Spinal cord (tissue), 9 donors: ENCODE measurements at regions not wholly inside any gene's neighbourhood (a gene's known extent, or its start where the extent isn't known, plus 50 kb on each side); places are given as distances from the start of the nearest gene placed in this dataset.
"Not testable (repeated sequence)": the region's sequence is repeated elsewhere in the genome, so short reads cannot be mapped to it uniquely, and the experiment has no call there.

Source experiments
- DNase-seq, 6 donors: peaks; one replicate each; pipeline versions ENCODE4 v3.0.0 to v3.0.0-alpha.2; 2013 to 2015; ENCODE audit warnings: low spot score in 6 of 6, low read depth in 4 of 6
- H3K27ac ChIP-seq: one replicate; pipeline ENCODE4 v1.5.1; 2013; ENCODE audit warnings: low read depth, low read length, control low read depth
- H3K27me3 ChIP-seq: one replicate; pipeline ENCODE4 v1.6.1; 2013; ENCODE audit warnings: low read length; ENCODE audit not compliant: control insufficient read depth, insufficient read depth
- H3K36me3 ChIP-seq: one replicate; pipeline ENCODE4 v1.6.1; 2013; ENCODE audit warnings: low read length; ENCODE audit not compliant: control insufficient read depth, insufficient read depth
- H3K4me1 ChIP-seq: one replicate; pipeline ENCODE4 v1.6.1; 2013; ENCODE audit warnings: low read length; ENCODE audit not compliant: control insufficient read depth, insufficient read depth
- H3K4me3 ChIP-seq: one replicate; pipeline ENCODE4 v1.5.1; 2013; ENCODE audit warnings: low read depth, low read length, control low read depth
- H3K9me3 ChIP-seq: one replicate; pipeline ENCODE4 v1.6.1; 2013; ENCODE audit warnings: low read length; ENCODE audit not compliant: control insufficient read depth, insufficient read depth
- WGBS: methylation state at CpG from one replicate; pipeline ENCODE4 v1.1.5; 2013; ENCODE audit warnings: missing lambda C conversion rate; ENCODE audit not compliant: insufficient coverage; 5-methylcytosine and 5-hydroxymethylcytosine counted together
- donor health status: healthy.

DNA sequence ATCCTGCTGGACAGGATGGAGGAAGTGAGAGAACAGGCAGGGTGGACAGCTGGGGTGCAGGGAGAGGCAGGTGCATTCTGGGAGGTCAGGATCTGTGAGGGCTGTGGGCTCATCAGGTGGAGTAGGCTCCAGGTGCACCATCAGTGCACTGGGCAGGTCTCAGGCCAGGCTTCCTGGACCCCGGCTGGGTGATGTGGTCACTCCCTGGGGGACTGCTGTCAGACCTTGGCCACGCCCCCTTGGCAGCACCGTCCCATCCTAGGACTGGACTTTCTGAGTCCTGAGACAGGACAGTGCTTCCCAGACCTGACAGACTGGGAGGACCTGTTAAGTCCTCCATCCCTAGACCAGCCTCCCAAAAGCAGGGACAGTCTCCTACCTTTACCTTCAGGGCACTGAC is 626.7 kb upstream of the DEFB115 start:
- Histone ChIP-seq H3K27ac (no peak overlapping the region), H3K4me1 (no peaks in the 10 kb centered on the region), H3K4me3 (no peak overlapping the region), H3K36me3 (no peaks in the 10 kb centered on the region), H3K9me3 (peaks cover 2% of the 10 kb centered on the region), H3K27me3 (no peaks in the 10 kb centered on the region)
- WGBS, result 72% methylated on average over 3 of the region's 3 CpGs
- DNase-seq, result no peak

DNA sequence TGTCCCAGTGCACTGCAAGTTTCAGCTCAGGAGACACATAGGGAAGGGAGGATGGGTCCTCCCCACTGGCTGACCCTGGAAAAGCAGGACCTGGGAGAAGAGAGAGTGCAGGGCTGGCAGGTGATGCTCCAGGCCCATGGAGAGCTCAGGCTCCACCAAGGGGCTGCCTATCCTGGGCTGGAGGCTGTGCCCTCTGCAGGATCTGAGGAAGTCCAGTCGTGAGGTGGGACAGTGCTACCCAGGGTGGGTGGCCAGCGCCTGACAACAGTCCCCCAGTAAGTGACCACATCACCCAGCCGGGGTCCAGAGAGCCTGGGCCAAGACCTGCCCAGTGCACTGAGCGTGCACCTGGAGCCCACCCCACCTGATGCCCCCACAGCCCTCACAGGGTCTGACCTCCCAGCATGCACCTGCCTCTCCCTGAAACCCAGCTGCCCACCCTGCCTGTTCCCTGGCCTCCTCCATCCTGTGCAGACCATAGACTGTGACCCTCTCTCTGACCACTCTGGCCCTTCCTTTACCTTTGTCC is 626.1 kb upstream of the DEFB115 start:
- H3K27me3 ChIP-seq, H3K4me3 ChIP-seq, H3K9me3 ChIP-seq, H3K4me1 ChIP-seq, H3K36me3 ChIP-seq, DNase-seq, H3K27ac ChIP-seq: not testable (repeated sequence)
- 42% methylated on average over 4 of the region's 4 CpGs for WGBS

GRCh38 chr20:30632773-30633172 is 624.7 kb upstream of the DEFB115 start:
- not testable (repeated sequence) for H3K4me1 ChIP-seq, H3K36me3 ChIP-seq, DNase-seq, H3K27me3 ChIP-seq, H3K4me3 ChIP-seq, H3K9me3 ChIP-seq, H3K27ac ChIP-seq
- WGBS, result 86% methylated on average over 1 of the region's 1 CpG

DNA sequence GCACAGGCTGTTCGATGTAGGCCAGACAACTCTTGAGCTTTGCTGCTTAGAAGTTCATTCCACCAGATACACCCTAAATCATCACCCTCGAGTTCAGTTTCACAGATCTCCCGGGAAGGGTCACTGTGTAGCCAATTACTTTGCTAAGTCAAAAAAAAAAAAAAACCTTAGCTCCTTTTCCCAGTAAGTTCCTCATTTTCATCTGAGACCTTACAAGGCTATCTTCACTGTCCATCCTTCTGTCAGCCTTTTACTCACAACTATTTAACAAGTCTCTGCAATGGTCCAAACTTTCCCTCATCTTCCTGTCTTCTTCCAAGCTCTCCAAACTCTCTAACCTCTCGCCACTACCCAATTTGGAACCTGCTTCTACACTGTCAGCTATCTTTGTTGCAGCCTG is 615.9 kb upstream of the DEFB115 start:
- not testable (repeated sequence) for H3K4me1 ChIP-seq, H3K9me3 ChIP-seq, H3K36me3 ChIP-seq, H3K27ac ChIP-seq, H3K4me3 ChIP-seq, DNase-seq, H3K27me3 ChIP-seq
- 57% methylated on average over 3 of the region's 4 CpGs for WGBS

GRCh38 chr20:30660982-30661381 is 596.5 kb upstream of the DEFB115 start:
- not testable (repeated sequence) for H3K4me1 ChIP-seq, H3K36me3 ChIP-seq, H3K9me3 ChIP-seq, H3K4me3 ChIP-seq, H3K27me3 ChIP-seq, DNase-seq, H3K27ac ChIP-seq
- no CpG with 5 or more reads among the region's 4 CpGs for WGBS

DNA sequence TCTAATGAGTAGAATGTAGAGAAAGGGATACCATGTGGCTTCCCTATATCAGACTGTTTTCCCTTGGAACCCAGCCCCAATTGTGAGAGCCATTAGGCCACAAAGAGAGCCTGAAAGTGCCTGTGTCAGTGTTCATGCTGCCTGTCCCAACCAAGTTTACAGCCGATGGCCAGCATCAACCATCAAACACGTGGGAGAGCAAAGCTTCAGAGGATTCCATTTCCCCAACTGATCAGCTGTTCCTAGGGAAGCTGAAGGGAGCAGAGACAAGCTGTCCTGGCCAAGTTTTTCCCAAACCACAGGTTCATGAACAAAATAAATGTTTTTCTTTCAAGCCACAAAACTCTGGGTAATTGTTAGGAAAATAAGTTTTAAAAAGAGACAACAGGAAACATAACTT is 589.0 kb upstream of the DEFB115 start:
- not testable (repeated sequence) for H3K9me3 ChIP-seq, H3K27ac ChIP-seq, H3K36me3 ChIP-seq, DNase-seq, H3K4me1 ChIP-seq, H3K4me3 ChIP-seq, H3K27me3 ChIP-seq
- WGBS, result 67% methylated on average over 1 of the region's 2 CpGs

DNA sequence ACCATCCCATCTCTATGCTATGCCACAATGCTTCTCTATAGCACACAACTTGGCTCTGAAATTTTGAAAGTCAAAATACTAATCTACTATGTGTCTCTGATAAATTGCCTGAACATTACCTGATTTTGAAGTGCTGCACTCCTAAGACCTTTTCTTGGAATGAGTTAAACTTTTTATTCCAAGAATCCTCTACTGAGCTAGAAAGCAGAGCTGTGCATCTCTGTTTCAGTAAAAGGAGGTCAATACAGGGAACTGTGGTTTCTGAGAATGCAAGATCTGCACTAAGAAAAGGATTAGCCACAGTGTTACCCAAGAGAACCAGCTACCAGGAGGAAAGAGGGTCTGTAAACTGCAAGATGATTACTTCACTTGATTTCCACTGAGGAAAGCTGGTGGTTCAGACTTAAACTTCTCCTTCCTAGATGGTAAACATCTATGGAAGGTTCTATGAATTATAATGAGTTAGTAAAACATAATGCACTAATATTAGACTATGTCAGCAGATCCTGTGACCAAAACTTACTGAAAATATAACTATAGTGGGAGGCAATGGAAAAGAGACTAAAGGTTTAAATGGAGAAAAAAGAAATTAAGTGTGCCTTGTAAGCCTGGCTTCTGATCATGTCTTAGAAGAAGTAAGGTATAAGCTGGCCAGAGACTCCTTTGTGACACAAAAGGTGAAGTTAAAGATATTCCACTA is 588.0 kb upstream of the DEFB115 start:
- not testable (repeated sequence) for DNase-seq

GRCh38 chr20:30671120-30671519 is 586.3 kb upstream of the DEFB115 start:
- 51% methylated on average over 2 of the region's 5 CpGs for WGBS
- not testable (repeated sequence) for DNase-seq, H3K4me3 ChIP-seq, H3K36me3 ChIP-seq, H3K9me3 ChIP-seq, H3K27ac ChIP-seq, H3K4me1 ChIP-seq, H3K27me3 ChIP-seq

More for the DNA sequence above, 588.0 kb upstream of the DEFB115 start:
- H3K27me3 ChIP-seq, H3K4me1 ChIP-seq, H3K9me3 ChIP-seq, H3K4me3 ChIP-seq, H3K36me3 ChIP-seq, H3K27ac ChIP-seq: not testable (repeated sequence)

GRCh38 chr20:30675988-30676564 is 581.4 kb upstream of the DEFB115 start:
- not testable (repeated sequence) for H3K36me3 ChIP-seq, H3K27me3 ChIP-seq, H3K4me3 ChIP-seq, H3K27ac ChIP-seq, DNase-seq, H3K4me1 ChIP-seq, H3K9me3 ChIP-seq
- 72% methylated on average over 3 of the region's 6 CpGs for WGBS

- no CpG with 5 or more reads among the region's 4 CpGs for WGBS
- not testable (repeated sequence) for H3K4me3 ChIP-seq, H3K9me3 ChIP-seq, DNase-seq, H3K36me3 ChIP-seq, H3K4me1 ChIP-seq, H3K27me3 ChIP-seq, H3K27ac ChIP-seq
Measured at GRCh38 chr20:30682236-30682635, 575.2 kb upstream of the DEFB115 start.
